ENCODE measurements at regions not wholly inside any gene's neighbourhood (a gene's known extent, or its start where the extent isn't known, plus 50 kb on each side); places are given as distances from the start of the nearest gene placed in this dataset.
"Not testable (repeated sequence)": the region's sequence is repeated elsewhere in the genome, so short reads cannot be mapped to it uniquely, and the experiment has no call there.

DNA sequence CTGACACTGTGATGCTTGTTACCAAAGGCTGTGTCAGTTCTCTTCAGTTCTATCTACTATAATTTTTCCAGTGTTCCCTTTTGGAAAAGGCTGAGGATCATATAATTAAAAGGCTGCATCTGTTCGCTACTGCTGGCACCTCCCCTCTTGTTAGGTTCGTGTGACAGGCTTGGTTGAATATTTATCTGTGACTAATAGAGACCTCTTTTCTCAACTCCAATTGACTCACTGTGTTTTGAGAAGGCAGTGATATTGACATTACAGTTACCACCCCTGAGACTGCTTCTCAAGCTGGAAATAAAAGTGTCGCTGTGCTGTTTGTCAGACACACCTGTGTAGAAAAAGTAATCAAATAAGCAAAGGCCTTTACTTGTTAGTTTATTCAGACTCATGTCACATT, 205.5 kb upstream of the KCNH7 start:
- Mint-ChIP-seq H3K27me3 (ENCODE audit: insufficient read depth) (no peaks in the 10 kb centered on the region; the same call in 1 of the 2 replicates), H3K9me3 (peaks cover 29% of the 10 kb centered on the region), H3K4me3 (no peak overlapping the region), H3K36me3 (ENCODE audit: low read depth) (no peaks in the 10 kb centered on the region), H3K4me1 (ENCODE audit: low read depth) (no peaks in the 10 kb centered on the region), H3K27ac (no peak overlapping the region)
- no peak for DNase-seq
- TF ChIP-seq, protein P1, sequence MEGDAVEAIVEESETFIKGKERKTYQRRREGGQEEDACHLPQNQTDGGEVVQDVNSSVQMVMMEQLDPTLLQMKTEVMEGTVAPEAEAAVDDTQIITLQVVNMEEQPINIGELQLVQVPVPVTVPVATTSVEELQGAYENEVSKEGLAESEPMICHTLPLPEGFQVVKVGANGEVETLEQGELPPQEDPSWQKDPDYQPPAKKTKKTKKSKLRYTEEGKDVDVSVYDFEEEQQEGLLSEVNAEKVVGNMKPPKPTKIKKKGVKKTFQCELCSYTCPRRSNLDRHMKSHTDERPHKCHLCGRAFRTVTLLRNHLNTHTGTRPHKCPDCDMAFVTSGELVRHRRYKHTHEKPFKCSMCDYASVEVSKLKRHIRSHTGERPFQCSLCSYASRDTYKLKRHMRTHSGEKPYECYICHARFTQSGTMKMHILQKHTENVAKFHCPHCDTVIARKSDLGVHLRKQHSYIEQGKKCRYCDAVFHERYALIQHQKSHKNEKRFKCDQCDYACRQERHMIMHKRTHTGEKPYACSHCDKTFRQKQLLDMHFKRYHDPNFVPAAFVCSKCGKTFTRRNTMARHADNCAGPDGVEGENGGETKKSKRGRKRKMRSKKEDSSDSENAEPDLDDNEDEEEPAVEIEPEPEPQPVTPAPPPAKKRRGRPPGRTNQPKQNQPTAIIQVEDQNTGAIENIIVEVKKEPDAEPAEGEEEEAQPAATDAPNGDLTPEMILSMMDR (IDR thresholded peaks at IDR 0.05) = no peak

DNA sequence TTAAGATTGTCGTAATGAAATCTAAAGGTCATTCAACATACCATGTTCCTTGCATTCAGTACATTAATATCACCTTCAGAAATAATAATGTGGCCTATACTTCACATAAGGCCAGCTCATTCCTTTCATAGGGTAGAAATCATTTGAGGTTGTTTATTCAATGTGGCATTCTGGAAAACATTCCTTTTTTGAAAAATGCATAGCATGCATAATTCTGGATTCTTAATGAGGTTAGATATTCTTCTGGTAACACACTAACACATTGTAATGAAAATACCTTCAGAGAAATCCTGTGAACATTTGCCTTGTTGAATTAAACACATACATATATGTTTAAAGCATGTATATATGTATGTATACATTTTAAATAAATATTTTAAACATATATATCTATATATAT, 204.6 kb upstream of the KCNH7 start:
- no peaks in the 10 kb centered on the region for H3K4me1 Mint-ChIP-seq (ENCODE audit: low read depth)
- TF ChIP-seq, protein P1 (IDR thresholded peaks at IDR 0.05) = no peak
- no peak overlapping the region for H3K4me3 Mint-ChIP-seq
- peaks cover 38% of the 10 kb centered on the region for H3K9me3 Mint-ChIP-seq
- no peak for DNase-seq
- no peaks in the 10 kb centered on the region; the same call in 1 of the 2 replicates for H3K27me3 Mint-ChIP-seq (ENCODE audit: insufficient read depth)
- no peak overlapping the region for H3K27ac Mint-ChIP-seq
- no peaks in the 10 kb centered on the region for H3K36me3 Mint-ChIP-seq (ENCODE audit: low read depth)

DNA sequence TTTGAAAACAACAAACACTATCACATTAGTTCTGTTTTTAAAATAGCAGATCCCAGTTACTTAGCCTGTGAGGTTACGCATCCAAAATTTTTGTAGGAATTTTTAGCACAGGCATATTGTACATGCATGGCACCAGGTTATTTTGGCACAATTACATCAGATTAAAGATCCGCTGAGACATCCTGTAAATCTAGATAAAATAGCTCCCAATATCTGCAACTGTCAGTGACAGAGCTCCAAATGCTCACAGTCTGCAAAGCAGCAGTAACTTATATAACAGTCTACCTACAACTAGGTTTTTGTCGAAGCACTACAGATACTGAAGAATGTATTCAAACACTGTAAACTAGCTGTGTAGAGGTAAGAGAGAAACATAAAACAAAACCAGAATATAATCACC, 200.7 kb upstream of the KCNH7 start:
- TF ChIP-seq, protein P1 (IDR thresholded peaks at IDR 0.05) = no peak
- no peaks in the 10 kb centered on the region; the same call in 1 of the 2 replicates for H3K27me3 Mint-ChIP-seq (ENCODE audit: insufficient read depth)
- H3K36me3 Mint-ChIP-seq (ENCODE audit: low read depth) = no peaks in the 10 kb centered on the region
- no peak for DNase-seq
- no peak overlapping the region for H3K27ac Mint-ChIP-seq
- H3K4me1 Mint-ChIP-seq (ENCODE audit: low read depth) = no peaks in the 10 kb centered on the region
- H3K4me3 Mint-ChIP-seq = no peak overlapping the region
- peaks cover 45% of the 10 kb centered on the region for H3K9me3 Mint-ChIP-seq

DNA sequence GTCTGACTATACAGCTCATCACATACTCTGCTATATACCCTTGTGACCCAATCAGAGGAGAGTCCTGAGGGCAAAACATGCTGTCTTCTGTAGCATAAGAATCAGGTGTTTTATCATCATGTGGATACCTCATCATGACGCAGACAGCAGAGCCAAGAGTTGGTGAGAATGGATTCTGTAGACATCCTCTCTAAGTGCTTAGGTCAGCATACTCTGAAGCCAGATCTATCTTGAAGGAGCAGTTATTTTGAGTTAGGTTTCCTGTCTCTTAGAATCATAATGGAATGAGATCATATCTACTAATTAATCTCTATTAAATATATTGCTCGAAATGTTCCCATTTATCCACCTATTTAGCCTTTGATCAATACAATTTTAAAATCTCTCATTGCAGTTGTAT, 190.2 kb upstream of the KCNH7 start:
- no peak overlapping the region for H3K27ac Mint-ChIP-seq
- H3K9me3 Mint-ChIP-seq = peaks cover 19% of the 10 kb centered on the region
- TF ChIP-seq, protein P1 (IDR thresholded peaks at IDR 0.05) = no peak
- H3K4me3 Mint-ChIP-seq = no peak overlapping the region
- H3K4me1 Mint-ChIP-seq (ENCODE audit: low read depth) = no peaks in the 10 kb centered on the region
- DNase-seq = no peak
- H3K27me3 Mint-ChIP-seq (ENCODE audit: insufficient read depth) = no peaks in the 10 kb centered on the region
- no peaks in the 10 kb centered on the region for H3K36me3 Mint-ChIP-seq (ENCODE audit: low read depth)

DNA sequence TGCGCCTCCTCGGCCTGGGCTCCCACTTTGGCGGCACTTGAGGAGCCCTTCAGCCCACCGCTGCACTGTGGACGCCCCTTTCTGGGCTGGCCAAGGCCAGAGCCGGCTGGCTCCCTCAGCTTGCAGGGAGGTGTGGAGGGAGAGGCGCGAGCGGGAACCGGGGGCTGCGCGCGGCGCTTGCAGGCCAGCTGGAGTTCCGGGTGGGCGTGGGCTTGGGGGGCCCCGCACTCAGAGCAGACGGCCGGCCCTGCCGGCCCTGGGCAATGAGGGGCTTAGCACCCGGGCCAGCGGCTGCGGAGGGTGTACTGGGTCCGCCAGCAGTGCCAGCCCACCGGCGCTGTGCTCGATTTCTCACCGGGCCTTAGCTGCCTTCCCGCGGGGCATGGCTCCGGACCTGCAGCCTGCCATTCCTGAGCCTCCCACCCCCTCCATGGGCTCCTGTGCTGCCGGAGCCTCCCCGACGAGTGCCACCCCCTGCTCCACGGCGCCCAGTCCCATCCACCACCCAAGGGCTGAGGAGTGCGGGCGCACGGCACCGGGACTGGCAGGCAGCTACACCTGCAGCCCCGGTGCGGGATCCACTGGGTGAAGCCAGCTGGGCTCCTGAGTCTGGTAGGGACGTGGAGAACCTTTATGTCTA, 187.7 kb upstream of the KCNH7 start:
- not testable (repeated sequence) for H3K4me3 Mint-ChIP-seq; DNase-seq; H3K27ac Mint-ChIP-seq; H3K4me1 Mint-ChIP-seq (ENCODE audit: low read depth); H3K36me3 Mint-ChIP-seq (ENCODE audit: low read depth); H3K27me3 Mint-ChIP-seq (ENCODE audit: insufficient read depth)
- peaks cover 29% of the 10 kb centered on the region for H3K9me3 Mint-ChIP-seq

DNA sequence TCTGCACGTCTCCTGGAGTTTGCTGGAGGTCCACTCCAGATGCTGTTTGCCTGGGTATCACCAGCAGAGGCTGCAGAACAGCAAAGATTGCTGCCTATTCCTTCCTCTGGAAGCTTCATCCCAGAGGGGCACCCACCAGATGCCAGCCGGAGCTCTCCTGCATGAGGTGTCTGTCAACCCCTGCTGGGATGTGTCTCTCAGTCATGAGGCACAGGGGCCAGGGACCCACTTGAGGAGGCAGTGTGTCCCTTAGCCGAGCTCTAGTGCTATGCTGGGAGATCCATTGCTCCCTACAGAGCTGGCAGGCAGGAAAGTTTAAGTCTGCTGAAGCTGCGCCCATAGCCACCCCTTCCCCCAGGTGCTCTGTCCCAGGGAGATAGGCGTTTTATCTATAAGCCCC, 178.3 kb upstream of the KCNH7 start:
- not testable (repeated sequence) for H3K27ac Mint-ChIP-seq; H3K36me3 Mint-ChIP-seq (ENCODE audit: low read depth); H3K27me3 Mint-ChIP-seq (ENCODE audit: insufficient read depth); H3K4me3 Mint-ChIP-seq; H3K4me1 Mint-ChIP-seq (ENCODE audit: low read depth); DNase-seq
- H3K9me3 Mint-ChIP-seq = peaks cover 38% of the 10 kb centered on the region

DNA sequence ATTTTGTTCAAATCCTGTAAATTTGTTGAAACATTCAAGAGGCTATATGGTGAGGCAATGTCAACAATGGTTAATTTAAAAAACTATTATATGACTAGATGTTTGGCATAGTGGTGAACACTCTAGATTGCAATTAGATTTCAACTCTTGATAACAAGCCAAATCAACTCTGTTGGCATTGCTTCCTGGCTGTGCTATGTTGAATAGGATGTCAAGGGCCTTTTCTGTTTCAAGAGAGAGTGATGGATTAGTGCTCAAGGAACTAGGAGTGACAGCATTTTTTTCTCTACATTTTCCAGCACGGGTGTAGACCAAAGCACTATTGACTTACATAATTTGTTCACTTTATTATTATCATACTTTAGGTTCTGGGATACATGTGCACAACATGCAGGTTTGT, 172.4 kb upstream of the KCNH7 start:
- Mint-ChIP-seq H3K9me3 (peaks cover 36% of the 10 kb centered on the region), H3K4me3 (no peak overlapping the region), H3K4me1 (ENCODE audit: low read depth) (no peaks in the 10 kb centered on the region), H3K27ac (no peak overlapping the region), H3K36me3 (ENCODE audit: low read depth) (no peaks in the 10 kb centered on the region), H3K27me3 (ENCODE audit: insufficient read depth) (peaks cover 4% of the 10 kb centered on the region; the same call in 1 of the 2 replicates)
- DNase-seq = no peak
- TF ChIP-seq, protein P1 (IDR thresholded peaks at IDR 0.05) = no peak

Measured in HFFc6 (cell line).